OCI-LY7 (cell line): ENCODE measurements at regions not wholly inside any gene's neighbourhood (a gene's known extent, or its start where the extent isn't known, plus 50 kb on each side); places are given as distances from the start of the nearest gene placed in this dataset.

ENCODE experiments used
- BruUV-seq: library from RNA; stranded (reverse); fragments of 400-500 nt; replicated peaks from 2 replicates; lab custom pipeline; 2021; lab: Mats Ljungman, UMichigan
- CTCF ChIA-PET: fragments of 300-600 bp; sonication (Branson Sonifier 250); formaldehyde crosslinking; loops from one replicate; lab custom pipeline; 2022; ENCODE audit warnings: antibody characterized with exemption; ENCODE audit not compliant: unreplicated experiment; lab: Charles Lee
- POLR2A ChIA-PET: fragments of 300-600 bp; sonication (Branson Sonifier 250); formaldehyde crosslinking; loops from one replicate; lab custom pipeline; 2022; ENCODE audit warnings: antibody characterized with exemption; lab: Charles Lee
- DNase-seq: peaks from one replicate; pipeline ENCODE4 v3.0.0-alpha.2; 2015; ENCODE audit warnings: low spot score
- H2AFZ ChIP-seq: fragments of 200-600 bp; sonication (generic), shearing (Covaris generic); 2 replicates; pipeline ENCODE4 v1.6.1; 2014; ENCODE audit warnings: mild to moderate bottlenecking, antibody characterized with exemption, low read length, moderate library complexity
- H3K27ac ChIP-seq: fragments of 200-600 bp; sonication (generic); 2 replicates; pipeline ENCODE4 v1.5.1; 2014; ENCODE audit warnings: mixed run types, low read depth, mild to moderate bottlenecking, moderate library complexity, low read length, inconsistent platforms; ENCODE audit not compliant: poor library complexity, severe bottlenecking
- H3K36me3 ChIP-seq: fragments of 200-600 bp; sonication (generic); 2 replicates; pipeline ENCODE4 v1.6.1; 2014; ENCODE audit warnings: mild to moderate bottlenecking, antibody characterized with exemption, low read length, moderate library complexity, mixed read lengths; ENCODE audit not compliant: insufficient read depth
- H3K4me1 ChIP-seq: fragments of 200-600 bp; sonication (generic); 2 replicates; pipeline ENCODE4 v1.5.1; 2014; ENCODE audit warnings: mild to moderate bottlenecking, low read length; ENCODE audit not compliant: insufficient read depth, poor library complexity, severe bottlenecking
- H3K4me2 ChIP-seq: fragments of 200-600 bp; sonication (generic); 2 replicates; pipeline ENCODE4 v1.6.1; 2014; ENCODE audit warnings: mild to moderate bottlenecking, low read length
- H3K4me3 ChIP-seq: fragments of 200-600 bp; sonication (generic); 2 replicates; pipeline ENCODE4 v1.5.1; 2014; ENCODE audit warnings: mild to moderate bottlenecking, low read depth, low read length; ENCODE audit not compliant: poor library complexity, severe bottlenecking
- H3K79me2 ChIP-seq: fragments of 200-600 bp; sonication (generic); 2 replicates; pipeline ENCODE4 v1.6.1; 2016; ENCODE audit warnings: low read depth, mild to moderate bottlenecking, low read length, moderate library complexity, mixed read lengths; ENCODE audit not compliant: insufficient read depth
- H3K9me2 ChIP-seq: fragments of 200-600 bp; sonication (generic); 2 replicates; pipeline ENCODE4 v1.6.1; 2016; ENCODE audit warnings: mild to moderate bottlenecking, low read length, mixed read lengths; ENCODE audit not compliant: insufficient read depth
- H3K9me3 ChIP-seq: fragments of 200-600 bp; sonication (generic); 2 replicates; pipeline ENCODE4 v1.6.1; 2014; ENCODE audit warnings: mild to moderate bottlenecking, mixed run types, low read length, mixed read lengths
- H4K20me1 ChIP-seq: fragments of 200-600 bp; sonication (generic); 2 replicates; pipeline ENCODE4 v1.6.1; 2014; ENCODE audit warnings: mild to moderate bottlenecking, antibody characterized with exemption, low read length, moderate library complexity, mixed read lengths; ENCODE audit not compliant: insufficient read depth
- CTCF ChIP-seq: fragments of 200-600 bp; sonication (generic); conservative IDR thresholded peaks from 2 replicates; pipeline ENCODE4 v1.5.1; 2014; ENCODE audit warnings: mild to moderate bottlenecking, antibody characterized with exemption, low read length, moderate library complexity, mixed read lengths
- EZH2phosphoT487 ChIP-seq: fragments of 200-600 bp; sonication (generic); IDR thresholded peaks from 2 replicates; pipeline ENCODE4 v1.6.1; 2018; ENCODE audit warnings: low read depth, borderline replicate concordance, mild to moderate bottlenecking, mixed run types, antibody characterized with exemption, low read length, moderate library complexity, mixed read lengths
- intact Hi-C: fragments of 100-400 bp; cut with micrococcal nuclease; formaldehyde crosslinking; loops from one replicate; pipeline ENCODE4 v1.10.0; 2022; ENCODE audit not compliant: unreplicated experiment

- CTCF ChIA-PET, result no interaction called here
- DNase-seq, result no peak
- no peaks in the 10 kb centered on the region for H3K9me3 ChIP-seq
- H3K4me3 ChIP-seq, result no peak overlapping the region
- BruUV-seq, result no TSS peak
- H3K4me2 ChIP-seq, result no peak overlapping the region
- no peaks in the 10 kb centered on the region for H3K79me2 ChIP-seq
- H3K36me3 ChIP-seq, result no peaks in the 10 kb centered on the region
- intact Hi-C loops, result no loop called here
- H3K4me1 ChIP-seq, result no peaks in the 10 kb centered on the region
- TF ChIP-seq EZH2phosphoT487 (no peak), CTCF (no peak)
- H3K9me2 ChIP-seq, result no peaks in the 10 kb centered on the region
- POLR2A ChIA-PET, result interaction anchor here (0.7 kb wide), 1 partner anchor 672 kb away, joined by 3 read pairs; no protein-coding TSS in a partner anchor
- no peak overlapping the region for H2AFZ ChIP-seq
- no peaks in the 10 kb centered on the region for H4K20me1 ChIP-seq
- no peak overlapping the region for H3K27ac ChIP-seq
These were observed 245.1 kb downstream of the SCG2 start for GRCh38 chr2:223357076-223357475.

- DNase-seq, result no peak
- intact Hi-C loops, result no loop called here
- CTCF ChIA-PET, result no interaction called here
- Histone ChIP-seq H3K4me1 (no peaks in the 10 kb centered on the region), H3K4me2 (no peak overlapping the region), H4K20me1 (no peaks in the 10 kb centered on the region), H3K79me2 (no peaks in the 10 kb centered on the region), H3K27ac (no peak overlapping the region), H3K9me2 (no peaks in the 10 kb centered on the region), H2AFZ (no peak overlapping the region), H3K9me3 (no peaks in the 10 kb centered on the region), H3K4me3 (no peak overlapping the region), H3K36me3 (no peaks in the 10 kb centered on the region)
- no TSS peak for BruUV-seq
- TF ChIP-seq EZH2phosphoT487 (no peak), CTCF (no peak)
- POLR2A ChIA-PET, result no interaction called here
These were observed 239.1 kb downstream of the SCG2 start for GRCh38 chr2:223363085-223363484.

GRCh38 chr2:223365158-223365679 lies 236.9 kb downstream of the SCG2 start:
- H3K4me3 ChIP-seq, result no peak overlapping the region
- TF ChIP-seq CTCF (no peak), EZH2phosphoT487 (no peak)
- H3K4me1 ChIP-seq, result no peaks in the 10 kb centered on the region
- intact Hi-C loops, result no loop called here
- no peak overlapping the region for H2AFZ ChIP-seq
- no peak for DNase-seq
- no peaks in the 10 kb centered on the region for H3K9me3 ChIP-seq
- no peak overlapping the region for H3K27ac ChIP-seq
- ChIA-PET POLR2A (interaction anchor here (0.5 kb wide), 1 partner anchor 1461 kb away, joined by 4 read pairs; no protein-coding TSS in a partner anchor), CTCF (no interaction called here)
- H3K4me2 ChIP-seq, result no peak overlapping the region
- no TSS peak for BruUV-seq
- H4K20me1 ChIP-seq, result no peaks in the 10 kb centered on the region
- H3K9me2 ChIP-seq, result no peaks in the 10 kb centered on the region
- no peaks in the 10 kb centered on the region for H3K79me2 ChIP-seq
- H3K36me3 ChIP-seq, result no peaks in the 10 kb centered on the region
